IPS-18a (cell line): ENCODE measurements at regions not wholly inside any gene's neighbourhood (a gene's known extent, or its start where the extent isn't known, plus 50 kb on each side); places are given as distances from the start of the nearest gene placed in this dataset.

Experiments
- H3K27ac ChIP-seq: one replicate; pipeline ENCODE4 v1.5.1; 2013; ENCODE audit warnings: low read length
- H3K27me3 ChIP-seq: one replicate; pipeline ENCODE4 v1.6.1; 2013; ENCODE audit warnings: mild to moderate bottlenecking, low read length; ENCODE audit not compliant: control insufficient read depth, insufficient read depth
- H3K36me3 ChIP-seq: one replicate; pipeline ENCODE4 v1.6.1; 2013; ENCODE audit warnings: low read depth, low read length; ENCODE audit not compliant: control insufficient read depth
- H3K4me1 ChIP-seq: one replicate; pipeline ENCODE4 v1.6.1; 2013; ENCODE audit warnings: low read depth, low read length; ENCODE audit not compliant: control insufficient read depth
- H3K4me3 ChIP-seq: one replicate; pipeline ENCODE4 v1.5.1; 2013; ENCODE audit warnings: low read length
- H3K9ac ChIP-seq: one replicate; pipeline ENCODE4 v1.6.1; 2013; ENCODE audit warnings: mild to moderate bottlenecking, low read length, moderate library complexity
- H3K9me3 ChIP-seq: one replicate; pipeline ENCODE4 v1.6.1; 2013; ENCODE audit warnings: low read depth, low read length; ENCODE audit not compliant: control insufficient read depth

- Histone ChIP-seq H3K4me1 (peaks cover 6% of the 10 kb centered on the region), H3K27me3 (no peaks in the 10 kb centered on the region)
Measured at GRCh38 chr11:70503468-70504221, 105.3 kb downstream of the CTTN start.

DNA sequence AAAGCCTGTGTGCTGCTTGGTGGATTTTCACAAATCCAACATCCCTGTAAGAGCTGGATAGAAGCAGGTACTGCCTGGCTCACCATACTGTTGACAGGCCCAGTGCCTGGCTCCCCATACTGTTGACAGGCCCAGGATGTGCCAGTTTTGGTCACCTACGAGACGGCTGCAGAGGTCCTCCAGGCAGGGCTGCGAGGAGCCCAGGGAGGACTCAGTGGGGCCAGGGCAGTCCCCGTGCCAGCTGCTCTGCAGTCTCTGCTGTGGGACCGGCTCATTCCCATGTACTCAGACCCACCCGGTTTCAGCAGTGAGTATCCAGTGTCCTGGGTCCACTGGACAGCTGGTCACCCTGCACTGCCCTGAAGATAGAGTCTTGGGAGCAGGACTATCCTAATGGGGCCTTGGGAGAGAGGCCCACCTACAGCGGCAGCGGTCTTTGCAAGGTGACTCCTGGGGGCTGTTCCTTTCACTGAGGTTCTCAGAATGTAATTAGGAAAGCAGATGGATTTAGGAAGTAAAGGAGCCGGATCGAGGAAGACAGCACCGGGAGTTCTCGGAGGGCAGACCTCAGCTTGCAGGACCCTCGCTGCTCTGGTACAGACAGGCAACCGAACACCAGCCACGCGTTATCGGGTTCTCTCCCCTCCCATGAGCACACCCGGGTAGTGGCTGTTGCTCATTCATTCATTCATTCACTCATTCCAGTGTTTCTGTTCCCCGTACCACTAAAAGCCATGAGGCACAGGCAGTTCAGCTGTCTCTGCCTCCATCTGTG lies 106.1 kb downstream of the CTTN start:
- Histone ChIP-seq H3K4me1 (peaks cover 6% of the 10 kb centered on the region), H3K36me3 (no peaks in the 10 kb centered on the region), H3K27ac (no peak overlapping the region), H3K9ac (no peak overlapping the region), H3K4me3 (no peak overlapping the region), H3K27me3 (no peaks in the 10 kb centered on the region), H3K9me3 (no peaks in the 10 kb centered on the region)

More at GRCh38 chr11:70503468-70504221, 105.3 kb downstream of the CTTN start:
- no peaks in the 10 kb centered on the region for H3K9me3 ChIP-seq
- no peak overlapping the region for H3K27ac ChIP-seq
- no peaks in the 10 kb centered on the region for H3K36me3 ChIP-seq
- H3K4me3 ChIP-seq, result no peak overlapping the region
- H3K9ac ChIP-seq, result no peak overlapping the region

DNA sequence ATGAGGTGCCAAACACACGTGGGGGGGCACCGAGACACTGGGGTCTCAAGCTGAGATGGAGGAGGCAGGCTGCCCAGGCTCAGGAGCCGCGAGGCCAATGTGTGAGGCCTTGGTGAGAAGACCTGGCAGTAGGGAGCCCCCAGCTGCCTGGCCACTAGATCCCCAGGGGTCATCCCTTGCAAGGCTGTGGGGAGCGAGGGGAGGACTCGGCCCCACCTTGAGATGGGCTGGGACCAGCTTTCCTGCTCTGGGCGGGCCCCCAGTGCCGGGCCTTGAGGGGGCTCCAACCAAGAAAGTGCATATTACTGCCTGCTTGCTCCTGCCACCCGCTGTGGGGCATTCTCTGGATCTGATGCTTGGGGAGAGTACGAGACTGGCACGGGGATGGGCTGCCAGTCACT lies 107.0 kb downstream of the CTTN start:
- Histone ChIP-seq H3K4me1 (peaks cover 9% of the 10 kb centered on the region), H3K36me3 (no peaks in the 10 kb centered on the region), H3K27me3 (no peaks in the 10 kb centered on the region), H3K4me3 (no peak overlapping the region), H3K9ac (no peak overlapping the region), H3K9me3 (no peaks in the 10 kb centered on the region), H3K27ac (no peak overlapping the region)

DNA sequence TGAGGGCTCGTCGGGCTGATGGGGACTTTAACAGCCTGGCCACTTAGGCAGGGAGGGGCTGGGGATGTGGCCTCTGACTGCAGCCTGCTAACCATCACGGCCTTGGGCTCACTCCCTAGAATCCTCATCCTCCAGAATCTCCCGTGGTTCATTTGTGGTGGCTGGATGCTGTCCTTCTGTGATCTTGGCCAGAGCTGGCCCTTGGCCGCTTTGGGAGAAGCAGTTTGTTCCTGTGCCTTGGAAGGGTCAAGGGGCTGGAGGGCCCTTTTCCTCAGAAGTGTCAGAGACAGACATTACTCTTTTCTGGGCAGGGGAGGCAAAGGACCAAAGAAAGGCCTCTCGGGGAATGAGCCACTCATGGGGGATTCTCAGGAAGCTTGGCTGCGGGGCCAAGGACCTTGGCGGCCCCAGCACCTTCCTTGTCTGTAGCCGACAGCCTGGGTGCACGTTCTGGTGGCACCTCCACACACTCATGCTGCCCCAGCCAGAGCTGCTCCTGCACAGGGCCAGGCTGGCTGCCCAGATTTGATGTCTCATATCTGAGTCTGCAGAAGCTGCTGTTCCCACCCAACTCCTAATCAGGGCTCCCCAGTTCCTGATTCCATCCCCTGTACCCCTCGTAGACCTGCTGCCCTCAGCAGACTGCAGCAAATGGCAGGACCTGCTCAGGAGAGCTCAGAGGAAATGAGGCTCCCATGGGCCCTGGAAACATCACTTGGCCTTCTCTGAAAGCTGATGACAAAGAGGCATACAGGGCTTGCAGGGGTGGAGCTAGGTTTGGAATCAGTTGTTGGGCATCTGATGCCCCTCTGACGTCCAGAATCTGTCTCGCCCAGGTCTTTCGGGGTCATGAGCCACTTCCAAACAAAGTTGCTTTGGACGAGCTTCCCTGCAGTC lies 107.7 kb downstream of the CTTN start:
- Histone ChIP-seq H3K9ac (no peak overlapping the region), H3K9me3 (no peaks in the 10 kb centered on the region), H3K27ac (no peak overlapping the region), H3K4me3 (no peak overlapping the region), H3K27me3 (no peaks in the 10 kb centered on the region), H3K4me1 (peaks cover 9% of the 10 kb centered on the region), H3K36me3 (no peaks in the 10 kb centered on the region)

DNA sequence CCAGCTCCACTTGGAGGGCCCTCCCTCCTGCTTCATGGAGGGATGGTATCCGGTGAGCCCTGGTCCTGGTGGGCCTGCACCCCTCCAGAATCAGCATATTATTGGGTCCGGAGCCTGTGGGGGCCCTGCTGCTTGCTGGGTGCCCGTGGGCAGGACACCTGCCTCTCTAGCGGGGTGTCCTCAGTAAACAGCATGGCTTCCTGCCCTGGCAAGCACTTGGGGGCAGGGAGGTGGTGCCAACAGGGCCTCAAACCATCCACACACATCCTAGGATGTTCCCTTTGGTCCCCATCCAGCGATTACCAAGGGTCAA lies 108.3 kb downstream of the CTTN start:
- no peak overlapping the region for H3K4me3 ChIP-seq
- no peak overlapping the region for H3K9ac ChIP-seq
- H3K9me3 ChIP-seq, result no peaks in the 10 kb centered on the region
- no peak overlapping the region for H3K27ac ChIP-seq
- peaks cover 9% of the 10 kb centered on the region for H3K4me1 ChIP-seq
- H3K27me3 ChIP-seq, result no peaks in the 10 kb centered on the region
- H3K36me3 ChIP-seq, result no peaks in the 10 kb centered on the region

- Histone ChIP-seq H3K4me3 (no peak overlapping the region), H3K9ac (no peak overlapping the region), H3K4me1 (peaks cover 9% of the 10 kb centered on the region), H3K36me3 (no peaks in the 10 kb centered on the region), H3K9me3 (no peaks in the 10 kb centered on the region), H3K27me3 (no peaks in the 10 kb centered on the region), H3K27ac (no peak overlapping the region)
Measured at GRCh38 chr11:70506986-70507385, 108.7 kb downstream of the CTTN start.

- no peaks in the 10 kb centered on the region for H3K9me3 ChIP-seq
- H3K4me3 ChIP-seq, result no peak overlapping the region
- peaks cover 9% of the 10 kb centered on the region for H3K4me1 ChIP-seq
- H3K9ac ChIP-seq, result no peak overlapping the region
- H3K27me3 ChIP-seq, result no peaks in the 10 kb centered on the region
- H3K27ac ChIP-seq, result no peak overlapping the region
- H3K36me3 ChIP-seq, result no peaks in the 10 kb centered on the region
Measured at GRCh38 chr11:70507466-70508230, 109.3 kb downstream of the CTTN start.

DNA sequence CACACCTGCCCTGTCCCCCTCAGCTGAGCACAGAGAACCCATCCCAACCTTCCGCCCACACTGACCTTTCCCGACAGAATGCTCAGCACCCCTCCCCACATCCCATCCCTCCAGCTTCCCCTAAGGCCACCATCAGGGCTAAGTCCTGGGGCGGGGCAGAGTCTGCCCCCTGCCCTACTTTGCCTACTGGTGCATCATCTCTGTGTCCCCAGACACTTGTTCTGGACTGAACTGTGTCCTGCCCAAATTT lies 109.8 kb downstream of the CTTN start:
- no peaks in the 10 kb centered on the region for H3K36me3 ChIP-seq
- H3K9me3 ChIP-seq, result peaks cover 4% of the 10 kb centered on the region
- H3K27ac ChIP-seq, result no peak overlapping the region
- H3K4me3 ChIP-seq, result no peak overlapping the region
- peaks cover 9% of the 10 kb centered on the region for H3K4me1 ChIP-seq
- H3K27me3 ChIP-seq, result no peaks in the 10 kb centered on the region
- no peak overlapping the region for H3K9ac ChIP-seq

DNA sequence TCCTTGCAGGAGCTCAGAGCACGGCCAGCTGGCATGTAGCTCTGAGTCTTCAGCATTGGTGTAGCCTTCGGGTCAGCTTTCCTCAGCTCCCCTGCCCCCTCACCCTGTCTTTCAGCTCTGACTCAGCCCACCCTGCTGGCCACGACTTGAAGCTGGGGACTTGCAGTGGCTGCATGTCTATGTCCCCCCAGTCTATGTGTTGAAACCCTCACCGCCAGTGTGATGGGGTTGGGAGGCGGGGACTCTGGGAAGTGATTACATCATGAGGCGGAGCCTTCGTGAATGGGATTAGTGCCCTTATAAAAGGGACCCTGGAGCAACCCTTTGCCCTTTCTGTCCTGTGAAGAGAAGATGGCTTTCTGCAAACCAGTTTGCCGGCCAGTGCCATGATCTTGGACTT lies 111.1 kb downstream of the CTTN start:
- Histone ChIP-seq H3K9me3 (peaks cover 6% of the 10 kb centered on the region), H3K27me3 (no peaks in the 10 kb centered on the region), H3K27ac (no peak overlapping the region), H3K4me3 (no peak overlapping the region), H3K4me1 (peaks cover 3% of the 10 kb centered on the region), H3K36me3 (no peaks in the 10 kb centered on the region), H3K9ac (no peak overlapping the region)

GRCh38 chr11:70510106-70510505 lies 111.8 kb downstream of the CTTN start:
- H3K27me3 ChIP-seq, result no peaks in the 10 kb centered on the region
- H3K9ac ChIP-seq, result no peak overlapping the region
- H3K4me3 ChIP-seq, result no peak overlapping the region
- no peak overlapping the region for H3K27ac ChIP-seq
- peaks cover 3% of the 10 kb centered on the region for H3K4me1 ChIP-seq
- H3K9me3 ChIP-seq, result peaks cover 6% of the 10 kb centered on the region
- no peaks in the 10 kb centered on the region for H3K36me3 ChIP-seq

- Histone ChIP-seq H3K9ac (no peak overlapping the region), H3K36me3 (no peaks in the 10 kb centered on the region), H3K27me3 (no peaks in the 10 kb centered on the region), H3K4me1 (peaks cover 3% of the 10 kb centered on the region), H3K4me3 (no peak overlapping the region), H3K9me3 (peaks cover 6% of the 10 kb centered on the region), H3K27ac (no peak overlapping the region)
Measured at GRCh38 chr11:70510571-70510970, 112.2 kb downstream of the CTTN start.
